ENCODE measurements at regions not wholly inside any gene's neighbourhood (a gene's known extent, or its start where the extent isn't known, plus 50 kb on each side); places are given as distances from the start of the nearest gene placed in this dataset.
A peak's percentile ranks its signal among the peaks of the same experiment; 100 is the strongest.

DNA sequence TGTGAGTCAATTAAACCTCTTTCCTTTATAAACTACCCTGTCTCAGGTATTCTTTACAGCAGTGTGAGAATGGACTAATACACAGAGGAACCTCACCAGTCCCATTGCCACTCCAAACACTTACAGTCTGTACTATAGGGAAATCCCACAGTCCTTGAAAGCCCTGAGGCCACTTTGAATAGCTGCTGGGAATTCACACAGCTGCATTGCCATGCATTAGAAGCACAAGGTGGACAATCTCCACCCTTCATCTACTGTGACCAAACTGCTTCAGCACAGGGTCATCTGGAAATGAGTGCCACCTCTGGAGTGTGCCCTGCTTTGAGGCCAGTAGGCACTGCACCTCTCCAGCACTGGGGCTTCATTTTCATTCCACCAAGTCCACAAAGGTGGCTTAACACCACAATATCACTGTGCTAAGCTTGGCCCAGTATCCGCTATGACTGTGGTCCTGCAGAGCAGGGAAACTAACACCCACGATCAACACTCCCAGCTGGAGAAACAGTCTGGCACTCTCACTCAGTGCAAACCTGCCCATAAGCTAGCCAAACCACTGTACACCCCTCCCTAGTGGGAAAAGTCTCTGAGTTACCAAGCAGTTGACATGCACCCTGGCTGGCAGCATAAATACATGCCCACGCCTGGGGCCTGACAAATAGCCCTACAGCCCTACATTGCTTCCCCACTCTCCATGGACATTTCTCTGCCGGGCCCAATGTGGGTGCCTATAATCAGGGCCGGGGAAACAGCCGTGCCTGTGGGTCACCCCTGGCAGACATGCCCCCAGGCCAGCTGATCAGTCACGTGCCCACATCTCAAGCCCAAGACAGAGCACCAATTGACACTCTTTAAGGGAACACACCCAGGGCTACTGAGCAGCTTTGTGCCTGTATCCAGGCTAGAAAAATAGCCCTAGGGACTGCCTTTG is 294.3 kb upstream of the MGAT4C start:
- Histone ChIP-seq H3K27ac (no peak overlapping the region), H3K4me1 (no peaks in the 10 kb centered on the region), H3K9me3 (no peaks in the 10 kb centered on the region), H3K27me3 (no peaks in the 10 kb centered on the region), H3K9ac (no peak overlapping the region), H3K4me3 (no peak overlapping the region), H3K4me2 (no peak overlapping the region), H3K36me3 (no peaks in the 10 kb centered on the region), H4K20me1 (no peaks in the 10 kb centered on the region)
- TF ChIP-seq Cebpa-rat (IDR thresholded peaks at IDR 0.05): no peak

- no peak overlapping the region for H3K9ac ChIP-seq
Measured at GRCh38 chr12:86543716-86544115, 287.5 kb upstream of the MGAT4C start.

DNA sequence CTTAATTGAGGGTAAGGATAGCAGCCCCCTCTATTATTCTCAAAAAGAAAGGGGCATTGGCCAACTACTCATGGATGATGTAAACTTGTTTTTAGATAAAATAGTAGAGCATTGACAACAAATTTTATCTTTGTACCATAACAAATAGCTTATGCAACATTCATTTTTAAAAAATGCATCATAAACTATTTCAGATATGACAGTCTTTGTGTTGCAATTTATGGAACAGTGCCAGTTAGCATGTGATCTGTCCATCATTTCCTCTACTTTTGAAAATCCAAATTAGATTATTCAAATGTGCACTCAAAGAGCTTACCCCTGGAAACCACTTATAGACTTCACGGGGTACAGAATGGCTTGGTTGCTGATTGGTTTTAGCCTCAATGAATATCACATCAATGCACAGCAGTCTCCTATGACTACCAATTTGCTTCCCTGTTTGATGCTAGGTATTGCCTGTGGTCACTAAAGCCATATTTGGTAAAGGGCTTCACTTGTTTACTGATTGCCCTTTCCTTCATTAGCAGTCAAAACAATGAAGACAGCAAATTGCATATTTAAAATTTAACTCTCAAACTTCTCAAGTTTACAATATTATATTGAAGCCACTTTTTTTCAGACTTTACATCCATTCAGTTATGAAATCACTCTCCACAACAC is 274.9 kb upstream of the MGAT4C start:
- no peaks in the 10 kb centered on the region for H3K4me1 ChIP-seq
- no peak overlapping the region for H3K4me3 ChIP-seq
- no peak overlapping the region for H3K9ac ChIP-seq
- H3K27me3 ChIP-seq: no peaks in the 10 kb centered on the region
- H4K20me1 ChIP-seq: no peaks in the 10 kb centered on the region
- no peak overlapping the region for H3K27ac ChIP-seq
- no peaks in the 10 kb centered on the region for H3K36me3 ChIP-seq
- H3K9me3 ChIP-seq: no peaks in the 10 kb centered on the region
- no peak for TF ChIP-seq Cebpa-rat (IDR thresholded peaks at IDR 0.05)
- no peak overlapping the region for H3K4me2 ChIP-seq

More at GRCh38 chr12:86543716-86544115, 287.5 kb upstream of the MGAT4C start:
- Histone ChIP-seq H3K9me3 (no peaks in the 10 kb centered on the region), H4K20me1 (no peaks in the 10 kb centered on the region), H3K27me3 (no peaks in the 10 kb centered on the region), H3K4me2 (no peak overlapping the region), H3K4me3 (no peak overlapping the region), H3K4me1 (no peaks in the 10 kb centered on the region; the same call in 1 of the 2 replicates), H3K27ac (no peak overlapping the region), H3K36me3 (no peaks in the 10 kb centered on the region)
- no peak for TF ChIP-seq Cebpa-rat (IDR thresholded peaks at IDR 0.05)

GRCh38 chr12:86526060-86526595 is 269.9 kb upstream of the MGAT4C start:
- Histone ChIP-seq H3K4me2 (no peak overlapping the region), H3K4me1 (peaks cover 9% of the 10 kb centered on the region; the same call in 1 of the 2 replicates), H3K27ac (no peak overlapping the region), H3K4me3 (no peak overlapping the region), H3K27me3 (no peaks in the 10 kb centered on the region), H4K20me1 (no peaks in the 10 kb centered on the region), H3K9me3 (peaks cover 36% of the 10 kb centered on the region), H3K9ac (no peak overlapping the region), H3K36me3 (no peaks in the 10 kb centered on the region)
- TF ChIP-seq Cebpa-rat (IDR thresholded peaks at IDR 0.05): no peak

DNA sequence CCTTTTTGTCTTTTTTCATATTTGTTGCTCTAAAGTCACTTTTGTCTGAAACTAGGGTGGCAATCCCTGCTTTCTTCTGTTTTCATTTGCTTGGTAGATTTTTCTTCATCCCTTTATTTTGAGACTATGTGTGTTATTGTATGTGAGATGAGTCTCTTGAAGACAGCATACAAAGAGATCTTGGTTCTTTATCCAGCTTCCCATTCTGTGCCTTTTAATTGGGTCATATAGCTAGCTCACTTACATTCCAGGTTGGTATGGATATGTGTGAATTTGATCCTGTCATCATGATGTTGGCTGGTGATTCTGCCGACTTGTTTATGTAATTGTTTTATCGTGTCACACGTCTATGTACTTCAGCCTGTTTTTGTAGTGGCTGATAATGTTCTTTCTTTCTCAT is 267.7 kb upstream of the MGAT4C start:
- H4K20me1 ChIP-seq: no peaks in the 10 kb centered on the region
- H3K9ac ChIP-seq: no peak overlapping the region
- peaks cover 36% of the 10 kb centered on the region for H3K9me3 ChIP-seq
- H3K27ac ChIP-seq: no peak overlapping the region
- TF ChIP-seq Cebpa-rat (IDR thresholded peaks at IDR 0.05): no peak
- no peak overlapping the region for H3K4me3 ChIP-seq
- peaks cover 9% of the 10 kb centered on the region; the same call in 1 of the 2 replicates for H3K4me1 ChIP-seq
- no peak overlapping the region for H3K4me2 ChIP-seq
- no peaks in the 10 kb centered on the region for H3K27me3 ChIP-seq
- H3K36me3 ChIP-seq: no peaks in the 10 kb centered on the region

- Histone ChIP-seq H3K36me3 (no peaks in the 10 kb centered on the region), H3K4me3 (no peak overlapping the region), H3K27ac (no peak overlapping the region), H3K4me1 (peaks cover 9% of the 10 kb centered on the region; the same call in 1 of the 2 replicates), H3K9me3 (peaks cover 36% of the 10 kb centered on the region), H4K20me1 (no peaks in the 10 kb centered on the region), H3K27me3 (no peaks in the 10 kb centered on the region), H3K9ac (no peak overlapping the region), H3K4me2 (no peak overlapping the region)
- TF ChIP-seq Cebpa-rat (IDR thresholded peaks at IDR 0.05): no peak
Measured at GRCh38 chr12:86521870-86522269, 265.7 kb upstream of the MGAT4C start.

- no peak overlapping the region for H3K4me3 ChIP-seq
- peak overlapping the region; percentile 7; the same call in 1 of the 2 replicates for H3K27ac ChIP-seq
- peaks cover 20% of the 10 kb centered on the region for H3K4me1 ChIP-seq
- no peaks in the 10 kb centered on the region for H3K36me3 ChIP-seq
- H3K9me3 ChIP-seq: no peaks in the 10 kb centered on the region
- H4K20me1 ChIP-seq: no peaks in the 10 kb centered on the region
- H3K4me2 ChIP-seq: peak overlapping the region; percentile 65
- no peak for TF ChIP-seq Cebpa-rat (IDR thresholded peaks at IDR 0.05)
- H3K27me3 ChIP-seq: no peaks in the 10 kb centered on the region
- H3K9ac ChIP-seq: no peak overlapping the region
Measured at GRCh38 chr12:86513226-86513625, 257.0 kb upstream of the MGAT4C start.

GRCh38 chr12:86496595-86496994 is 240.4 kb upstream of the MGAT4C start:
- no peak for TF ChIP-seq Cebpa-rat (IDR thresholded peaks at IDR 0.05)
- no peak overlapping the region for H3K9ac ChIP-seq
- no peaks in the 10 kb centered on the region for H3K36me3 ChIP-seq
- no peaks in the 10 kb centered on the region for H3K4me1 ChIP-seq
- no peaks in the 10 kb centered on the region for H4K20me1 ChIP-seq
- no peak overlapping the region for H3K4me3 ChIP-seq
- H3K4me2 ChIP-seq: no peak overlapping the region
- H3K27ac ChIP-seq: no peak overlapping the region
- H3K9me3 ChIP-seq: no peaks in the 10 kb centered on the region
- H3K27me3 ChIP-seq: no peaks in the 10 kb centered on the region

GRCh38 chr12:86484473-86484872 is 228.3 kb upstream of the MGAT4C start:
- TF ChIP-seq Cebpa-rat (IDR thresholded peaks at IDR 0.05): no peak
- Histone ChIP-seq H3K4me2 (no peak overlapping the region), H4K20me1 (no peaks in the 10 kb centered on the region), H3K4me1 (no peaks in the 10 kb centered on the region), H3K9ac (no peak overlapping the region), H3K27me3 (no peaks in the 10 kb centered on the region), H3K4me3 (no peak overlapping the region), H3K27ac (no peak overlapping the region), H3K36me3 (no peaks in the 10 kb centered on the region), H3K9me3 (peaks cover 8% of the 10 kb centered on the region; the same call in 1 of the 2 replicates)

- Histone ChIP-seq H3K27me3 (no peaks in the 10 kb centered on the region), H3K4me2 (no peak overlapping the region), H3K9ac (no peak overlapping the region), H3K4me1 (no peaks in the 10 kb centered on the region), H3K9me3 (no peaks in the 10 kb centered on the region), H4K20me1 (no peaks in the 10 kb centered on the region), H3K27ac (no peak overlapping the region), H3K36me3 (no peaks in the 10 kb centered on the region), H3K4me3 (no peak overlapping the region)
- TF ChIP-seq Cebpa-rat (IDR thresholded peaks at IDR 0.05): no peak
Measured at GRCh38 chr12:86473231-86473630, 217.0 kb upstream of the MGAT4C start.
